ENCODE measurements at regions not wholly inside any gene's neighbourhood (a gene's known extent, or its start where the extent isn't known, plus 50 kb on each side); places are given as distances from the start of the nearest gene placed in this dataset.

GRCh38 chr2:2561346-2562095, 230.4 kb upstream of the MYT1L start:
- no peaks in the 10 kb centered on the region for H3K4me1 ChIP-seq
- no peak overlapping the region for H3K4me3 ChIP-seq
- H3K36me3 ChIP-seq = no peaks in the 10 kb centered on the region
- H3K27ac ChIP-seq = no peak overlapping the region
- intact Hi-C loops (cut with DNase I) = no loop called here
- no peaks in the 10 kb centered on the region for H3K9me3 ChIP-seq
- ATAC-seq (no peak), DNase-seq (no peak)
- H3K27me3 ChIP-seq = no peaks in the 10 kb centered on the region
- TF ChIP-seq CTCF (IDR thresholded peaks at IDR 0.05) = no peak

- Histone ChIP-seq H3K36me3 (no peaks in the 10 kb centered on the region), H3K9me3 (no peaks in the 10 kb centered on the region), H3K27me3 (no peaks in the 10 kb centered on the region), H3K27ac (no peak overlapping the region), H3K4me1 (no peaks in the 10 kb centered on the region), H3K4me3 (no peak overlapping the region)
- intact Hi-C loops (cut with DNase I) = no loop called here
- ATAC-seq (no peak), DNase-seq (no peak)
- TF ChIP-seq CTCF (IDR thresholded peaks at IDR 0.05) = no peak
Observed at GRCh38 chr2:2560374-2561015, 229.4 kb upstream of the MYT1L start.

DNA sequence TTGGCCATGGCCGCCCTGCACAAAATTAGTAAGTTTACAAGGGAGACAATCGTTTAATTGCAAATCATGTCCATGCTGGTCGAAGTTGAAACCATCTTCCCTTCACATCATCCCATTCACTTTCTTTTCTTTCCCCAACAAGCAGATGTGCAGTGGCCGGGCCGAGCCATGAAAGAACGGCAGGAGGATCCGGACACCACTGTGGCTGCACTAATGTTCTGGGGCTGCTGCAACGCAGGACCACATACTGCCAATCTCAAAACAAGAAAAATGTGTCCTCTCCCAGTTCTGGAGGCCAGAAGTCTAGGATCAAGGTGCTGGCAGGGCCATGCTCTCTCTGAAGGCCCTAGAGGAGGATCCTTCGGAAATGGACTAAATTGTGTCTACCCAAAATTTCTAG, 227.4 kb upstream of the MYT1L start:
- Histone ChIP-seq H3K9me3 (no peaks in the 10 kb centered on the region), H3K36me3 (no peaks in the 10 kb centered on the region), H3K4me3 (no peak overlapping the region), H3K4me1 (no peaks in the 10 kb centered on the region), H3K27ac (no peak overlapping the region), H3K27me3 (no peaks in the 10 kb centered on the region)
- intact Hi-C loops (cut with DNase I) = no loop called here
- ATAC-seq = no peak
- no peak for TF ChIP-seq CTCF (IDR thresholded peaks at IDR 0.05)
- DNase-seq = no peak

DNA sequence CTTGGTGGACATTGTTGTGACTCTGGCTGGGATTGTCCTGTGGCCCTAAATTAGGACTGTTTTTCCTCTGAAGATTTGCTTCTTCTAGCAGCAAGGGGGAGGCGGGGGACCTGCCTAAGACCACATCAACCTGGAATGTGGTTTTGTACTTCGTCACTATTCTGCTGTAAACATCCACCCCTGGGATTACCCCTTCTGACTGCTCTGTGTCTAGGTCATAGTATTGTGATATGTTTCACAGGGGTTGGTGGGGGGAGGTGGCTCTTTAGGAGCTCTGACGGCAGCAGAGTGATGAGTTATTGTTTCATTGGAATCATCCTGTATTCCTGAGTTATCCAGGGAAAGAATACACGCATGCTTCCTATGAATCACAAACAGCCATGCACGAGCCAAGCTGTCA, 226.4 kb upstream of the MYT1L start:
- Histone ChIP-seq H3K27me3 (no peaks in the 10 kb centered on the region), H3K9me3 (no peaks in the 10 kb centered on the region), H3K4me3 (no peak overlapping the region), H3K27ac (no peak overlapping the region), H3K4me1 (no peaks in the 10 kb centered on the region), H3K36me3 (no peaks in the 10 kb centered on the region)
- no peak for ATAC-seq
- TF ChIP-seq CTCF (IDR thresholded peaks at IDR 0.05) = no peak
- DNase-seq = no peak
- intact Hi-C loops (cut with DNase I) = no loop called here

DNA sequence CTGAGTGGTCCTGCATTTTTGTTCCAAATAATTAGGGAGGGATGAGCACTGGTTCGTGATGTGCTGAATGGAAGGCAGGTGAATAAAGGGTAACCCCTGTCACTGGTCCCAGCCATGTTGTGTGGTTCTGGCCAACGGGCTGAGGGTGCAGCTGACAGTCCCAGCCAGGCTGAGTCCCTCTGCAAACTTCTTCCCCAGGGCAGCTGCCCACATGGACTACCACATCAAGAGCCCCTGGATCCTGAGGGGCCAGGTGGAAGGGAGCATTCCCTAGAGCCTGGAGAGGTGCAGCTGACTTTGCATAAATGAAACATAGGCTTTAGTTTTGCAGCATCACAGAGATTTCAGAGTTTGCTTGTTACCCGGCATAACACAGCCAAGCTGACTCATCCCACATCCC, 219.8 kb upstream of the MYT1L start:
- intact Hi-C loops (cut with DNase I) = no loop called here
- H3K27ac ChIP-seq = no peak overlapping the region
- H3K4me3 ChIP-seq = no peak overlapping the region
- no peaks in the 10 kb centered on the region for H3K36me3 ChIP-seq
- DNase-seq = no peak
- TF ChIP-seq CTCF (IDR thresholded peaks at IDR 0.05) = no peak
- no peaks in the 10 kb centered on the region for H3K4me1 ChIP-seq
- no peak for ATAC-seq
- H3K27me3 ChIP-seq = no peaks in the 10 kb centered on the region
- H3K9me3 ChIP-seq = no peaks in the 10 kb centered on the region

Data from upper lobe of right lung (tissue), 1 donor.